Activated CD8-positive, alpha-beta T cell treated with anti-CD3 and anti-CD28 coated beads for 36 hours (primary cell): ENCODE measurements at regions not wholly inside any gene's neighbourhood (a gene's known extent, or its start where the extent isn't known, plus 50 kb on each side); places are given as distances from the start of the nearest gene placed in this dataset.
A peak's percentile ranks its signal among the peaks of the same experiment; 100 is the strongest.

Experiments
- ATAC-seq: fragments of 200-7000 bp; cut with Tn5 transposase; one replicate; pipeline ENCODE4 v1.10.0; 2021; ENCODE audit warnings: mild to moderate bottlenecking, moderate library complexity
- CTCF ChIA-PET: fragments of 350-600 bp; sonication (Branson Sonifier 250); formaldehyde crosslinking; loops from one replicate; lab custom pipeline; 2021; ENCODE audit warnings: antibody characterized with exemption; lab: Charles Lee
- POLR2A ChIA-PET: fragments of 350-600 bp; sonication (Branson Sonifier 250); formaldehyde crosslinking; loops from one replicate; lab custom pipeline; 2021; ENCODE audit warnings: antibody characterized with exemption; lab: Charles Lee
- DNase-seq: peaks from one replicate; pipeline ENCODE4 v3.0.0-alpha.2; 2020
- H3K27ac Mint-ChIP-seq: one replicate; pipeline ENCODE4 v1.8.0; 2021; ENCODE audit warnings: mild to moderate bottlenecking, mixed read lengths
- H3K27me3 Mint-ChIP-seq: one replicate; pipeline ENCODE4 v1.8.0; 2021; ENCODE audit warnings: mixed read lengths
- H3K36me3 Mint-ChIP-seq: one replicate; pipeline ENCODE4 v1.8.0; 2021; ENCODE audit warnings: low read depth, mixed read lengths
- H3K4me1 Mint-ChIP-seq: one replicate; pipeline ENCODE4 v1.8.0; 2021; ENCODE audit warnings: low read depth, mixed read lengths
- H3K4me3 Mint-ChIP-seq: one replicate; pipeline ENCODE4 v1.8.0; 2021; ENCODE audit warnings: mild to moderate bottlenecking, moderate library complexity, mixed read lengths
- H3K9me3 Mint-ChIP-seq: one replicate; pipeline ENCODE4 v1.8.0; 2021; ENCODE audit warnings: mixed read lengths
- intact Hi-C: fragments of 100-400 bp; cut with micrococcal nuclease; formaldehyde crosslinking; loops from one replicate; pipeline ENCODE4 v1.10.0; 2022
- TF ChIP-seq, protein P1 (sequence below): fragments of 200-600 bp; IDR thresholded peaks from one replicate; pipeline ENCODE4 v1.8.0; 2022; ENCODE audit warnings: antibody characterized with exemption, mild to moderate bottlenecking

DNA sequence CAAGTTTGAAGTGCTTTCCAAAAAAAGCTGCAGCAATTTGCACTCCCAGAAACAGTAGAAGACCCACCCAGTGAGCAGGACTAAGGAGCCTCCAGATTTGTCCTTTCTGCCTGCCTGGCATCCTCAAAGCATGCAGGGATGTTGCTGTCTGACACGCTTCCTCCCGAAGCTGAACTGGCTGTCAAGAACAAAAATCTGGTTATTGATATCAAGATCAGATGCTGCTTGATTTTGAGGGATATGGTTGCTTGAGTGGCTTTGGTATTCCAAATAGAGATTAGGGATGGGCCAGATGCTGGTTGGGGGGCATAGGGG lies 143.3 kb downstream of the MRPS6 start:
- TF ChIP-seq, protein P1, sequence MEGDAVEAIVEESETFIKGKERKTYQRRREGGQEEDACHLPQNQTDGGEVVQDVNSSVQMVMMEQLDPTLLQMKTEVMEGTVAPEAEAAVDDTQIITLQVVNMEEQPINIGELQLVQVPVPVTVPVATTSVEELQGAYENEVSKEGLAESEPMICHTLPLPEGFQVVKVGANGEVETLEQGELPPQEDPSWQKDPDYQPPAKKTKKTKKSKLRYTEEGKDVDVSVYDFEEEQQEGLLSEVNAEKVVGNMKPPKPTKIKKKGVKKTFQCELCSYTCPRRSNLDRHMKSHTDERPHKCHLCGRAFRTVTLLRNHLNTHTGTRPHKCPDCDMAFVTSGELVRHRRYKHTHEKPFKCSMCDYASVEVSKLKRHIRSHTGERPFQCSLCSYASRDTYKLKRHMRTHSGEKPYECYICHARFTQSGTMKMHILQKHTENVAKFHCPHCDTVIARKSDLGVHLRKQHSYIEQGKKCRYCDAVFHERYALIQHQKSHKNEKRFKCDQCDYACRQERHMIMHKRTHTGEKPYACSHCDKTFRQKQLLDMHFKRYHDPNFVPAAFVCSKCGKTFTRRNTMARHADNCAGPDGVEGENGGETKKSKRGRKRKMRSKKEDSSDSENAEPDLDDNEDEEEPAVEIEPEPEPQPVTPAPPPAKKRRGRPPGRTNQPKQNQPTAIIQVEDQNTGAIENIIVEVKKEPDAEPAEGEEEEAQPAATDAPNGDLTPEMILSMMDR, result no peak
- ATAC-seq (no peak), DNase-seq (no peak)
- Mint-ChIP-seq H3K4me1 (peaks cover 12% of the 10 kb centered on the region), H3K27me3 (no peaks in the 10 kb centered on the region), H3K27ac (no peak overlapping the region), H3K36me3 (peaks cover 2% of the 10 kb centered on the region), H3K9me3 (peaks cover 8% of the 10 kb centered on the region), H3K4me3 (no peak overlapping the region)
- POLR2A ChIA-PET, result interaction anchor here (1.0 kb wide), 1 partner anchor 16 kb away, joined by 4 read pairs; no protein-coding TSS in a partner anchor
- CTCF ChIA-PET, result interaction anchor here (1.1 kb wide), 2 partner anchors 10 to 292 kb away, joined by 3 to 5 read pairs; no protein-coding TSS in a partner anchor
- intact Hi-C loops, result no loop called here

DNA sequence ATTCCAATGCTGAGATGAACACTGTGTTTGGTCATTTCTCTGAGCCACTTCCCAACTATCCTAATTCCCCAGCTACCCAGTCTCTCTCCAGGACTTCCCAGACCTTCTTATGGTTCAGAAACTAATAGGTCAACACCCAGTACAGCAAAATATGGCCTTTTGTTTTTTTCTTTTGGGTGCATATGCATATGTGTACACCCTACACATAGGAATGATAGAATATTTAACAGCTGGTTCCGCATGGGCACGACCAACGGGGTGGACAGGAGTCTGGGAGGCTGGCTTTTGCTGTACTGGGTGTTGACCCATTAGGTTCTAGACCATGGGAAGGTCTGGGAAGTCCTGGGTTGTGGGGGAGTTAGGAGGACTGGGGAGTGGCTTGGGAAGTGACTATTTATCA lies 143.9 kb downstream of the MRPS6 start:
- no peak for ATAC-seq
- intact Hi-C loops, result no loop called here
- no peak overlapping the region for H3K4me3 Mint-ChIP-seq
- no peaks in the 10 kb centered on the region for H3K27me3 Mint-ChIP-seq
- POLR2A ChIA-PET, result interaction anchor here (1.0 kb wide), 1 partner anchor 15 kb away, joined by 4 read pairs; no protein-coding TSS in a partner anchor
- TF ChIP-seq, protein P1, result no peak
- H3K9me3 Mint-ChIP-seq, result peaks cover 8% of the 10 kb centered on the region
- peaks cover 12% of the 10 kb centered on the region for H3K4me1 Mint-ChIP-seq
- peaks cover 2% of the 10 kb centered on the region for H3K36me3 Mint-ChIP-seq
- no peak overlapping the region for H3K27ac Mint-ChIP-seq
- CTCF ChIA-PET, result interaction anchor here (1.1 kb wide), 1 partner anchor 293 kb away, joined by 3 read pairs; no protein-coding TSS in a partner anchor
- DNase-seq, result no peak

DNA sequence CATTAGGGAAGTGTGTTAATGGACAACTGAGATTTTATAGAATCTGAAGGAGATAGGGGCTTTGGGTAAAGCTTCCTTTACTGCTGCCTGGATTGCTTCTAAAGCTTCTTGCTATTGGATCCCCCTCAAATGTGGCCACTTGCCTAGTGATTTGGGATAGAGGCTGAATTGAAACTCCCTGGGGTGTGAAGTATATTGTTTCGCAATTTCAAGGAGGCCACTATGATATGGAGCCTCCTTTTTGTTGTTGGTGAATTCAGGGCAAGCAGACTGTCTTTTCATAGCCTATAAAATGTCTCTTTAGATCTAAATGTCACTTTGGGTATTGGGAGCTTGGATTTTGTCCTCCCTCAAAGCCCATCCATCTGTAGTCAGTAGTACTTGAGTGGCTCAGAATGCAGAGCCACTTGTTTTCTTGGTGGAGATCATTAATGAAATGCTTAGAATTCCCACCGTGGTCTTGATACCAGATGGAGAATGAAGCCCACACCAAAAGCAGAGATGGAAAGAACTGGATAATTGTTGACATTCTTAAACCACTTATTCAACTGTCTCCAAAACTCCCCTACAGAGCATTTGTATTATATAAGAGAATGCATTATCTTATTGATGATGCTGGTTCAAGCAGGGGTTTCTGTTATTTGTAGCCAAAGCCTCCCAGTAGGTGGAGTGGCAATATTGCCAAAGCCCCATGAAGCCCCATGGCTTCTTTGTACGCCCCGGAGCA lies 144.3 kb upstream of the KCNE2 start:
- TF ChIP-seq, protein P1, result no peak
- H3K9me3 Mint-ChIP-seq, result peaks cover 4% of the 10 kb centered on the region
- ChIA-PET CTCF (interaction anchor here (2.8 kb wide), 1 partner anchor 128 kb away, joined by 10 read pairs; no protein-coding TSS in a partner anchor), POLR2A (interaction anchor here (0.6 kb wide), 1 partner anchor 91 kb away, joined by 3 read pairs; no protein-coding TSS in a partner anchor)
- H3K4me3 Mint-ChIP-seq, result no peak overlapping the region
- H3K27ac Mint-ChIP-seq, result no peak overlapping the region
- peaks cover 12% of the 10 kb centered on the region for H3K4me1 Mint-ChIP-seq
- H3K36me3 Mint-ChIP-seq, result no peaks in the 10 kb centered on the region
- no peak for DNase-seq
- no peaks in the 10 kb centered on the region for H3K27me3 Mint-ChIP-seq
- intact Hi-C loops, result no loop called here
- ATAC-seq, result no peak

- ATAC-seq (peak; percentile 51), DNase-seq (no peak)
- no peaks in the 10 kb centered on the region for H3K9me3 Mint-ChIP-seq
- ChIA-PET CTCF (interaction anchor here (1.2 to 2.8 kb wide), 3 partner anchors 9 to 127 kb away, joined by 4 to 10 read pairs (median 4); no protein-coding TSS in a partner anchor), POLR2A (interaction anchor here (0.9 kb wide), 1 partner anchor 15 kb away, joined by 3 read pairs; no protein-coding TSS in a partner anchor)
- no peaks in the 10 kb centered on the region for H3K36me3 Mint-ChIP-seq
- H3K4me3 Mint-ChIP-seq, result no peak overlapping the region
- H3K27me3 Mint-ChIP-seq, result no peaks in the 10 kb centered on the region
- H3K27ac Mint-ChIP-seq, result peak overlapping the region; percentile 30
- TF ChIP-seq, protein P1, result no peak
- peaks cover 12% of the 10 kb centered on the region for H3K4me1 Mint-ChIP-seq
- intact Hi-C loops, result no loop called here
Measured at GRCh38 chr21:34220556-34221195, 143.1 kb upstream of the KCNE2 start.
